Upper lobe of left lung (tissue), 4 donors: ENCODE measurements at regions not wholly inside any gene's neighbourhood (a gene's known extent, or its start where the extent isn't known, plus 50 kb on each side); places are given as distances from the start of the nearest gene placed in this dataset.

Experiments used
- CTCF ChIP-seq, 6 experiments: fragments of 450-650 bp in 4 of 6; fragments of 200-600 bp in 2 of 6; sonication (generic) in 2 of 6; IDR thresholded peaks; one replicate each; pipeline ENCODE4 v1.5.1; 2016 to 2019; ENCODE audit warnings: antibody characterized with exemption in 6 of 6
- EP300 ChIP-seq, 4 donors: sonication (generic); formaldehyde crosslinking; IDR thresholded peaks; one replicate each; pipeline ENCODE4 v1.5.1; 2017; ENCODE audit warnings: antibody characterized with exemption in 4 of 4, control low read depth in 2 of 4
- POLR2A ChIP-seq, 4 donors: fragments of 450-650 bp; IDR thresholded peaks; one replicate each; pipeline ENCODE4 v1.5.1; 2016 to 2017; ENCODE audit warnings: antibody characterized with exemption in 4 of 4, mild to moderate bottlenecking in 2 of 4

GRCh38 chr2:239753401-239753837 lies 271.7 kb downstream of the NDUFA10 start:
- TF ChIP-seq CTCF (IDR thresholded peaks at IDR 0.05) (no peak), POLR2A (IDR thresholded peaks at IDR 0.05) (no peak), EP300 (IDR thresholded peaks at IDR 0.05) (no peak)
